ENCODE measurements at regions not wholly inside any gene's neighbourhood (a gene's known extent, or its start where the extent isn't known, plus 50 kb on each side); places are given as distances from the start of the nearest gene placed in this dataset.

DNA sequence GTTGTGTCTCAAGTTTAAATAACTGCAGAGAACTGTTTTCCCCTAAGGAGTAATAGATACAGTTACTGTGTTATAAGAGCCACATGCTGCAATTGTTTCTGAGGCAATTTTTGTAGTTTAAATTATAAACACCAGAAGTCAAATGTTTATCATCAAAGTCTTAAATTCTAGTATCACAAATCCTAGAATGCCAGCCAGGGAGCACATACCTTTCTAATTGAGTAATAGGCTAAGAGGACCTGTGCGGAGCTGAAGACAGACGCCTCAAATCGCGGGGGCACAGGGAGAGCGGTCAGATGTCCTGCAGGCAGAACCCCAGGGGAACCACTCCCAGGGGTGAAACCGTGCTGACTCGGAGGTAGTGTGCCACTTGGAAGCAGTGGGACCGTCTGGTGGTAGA is 65.2 kb upstream of the TNFRSF19 start:
- TF ChIP-seq, protein P1, sequence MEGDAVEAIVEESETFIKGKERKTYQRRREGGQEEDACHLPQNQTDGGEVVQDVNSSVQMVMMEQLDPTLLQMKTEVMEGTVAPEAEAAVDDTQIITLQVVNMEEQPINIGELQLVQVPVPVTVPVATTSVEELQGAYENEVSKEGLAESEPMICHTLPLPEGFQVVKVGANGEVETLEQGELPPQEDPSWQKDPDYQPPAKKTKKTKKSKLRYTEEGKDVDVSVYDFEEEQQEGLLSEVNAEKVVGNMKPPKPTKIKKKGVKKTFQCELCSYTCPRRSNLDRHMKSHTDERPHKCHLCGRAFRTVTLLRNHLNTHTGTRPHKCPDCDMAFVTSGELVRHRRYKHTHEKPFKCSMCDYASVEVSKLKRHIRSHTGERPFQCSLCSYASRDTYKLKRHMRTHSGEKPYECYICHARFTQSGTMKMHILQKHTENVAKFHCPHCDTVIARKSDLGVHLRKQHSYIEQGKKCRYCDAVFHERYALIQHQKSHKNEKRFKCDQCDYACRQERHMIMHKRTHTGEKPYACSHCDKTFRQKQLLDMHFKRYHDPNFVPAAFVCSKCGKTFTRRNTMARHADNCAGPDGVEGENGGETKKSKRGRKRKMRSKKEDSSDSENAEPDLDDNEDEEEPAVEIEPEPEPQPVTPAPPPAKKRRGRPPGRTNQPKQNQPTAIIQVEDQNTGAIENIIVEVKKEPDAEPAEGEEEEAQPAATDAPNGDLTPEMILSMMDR (conservative IDR thresholded peaks at IDR 0.05; ENCODE audit: low read depth, low read length) = no peak
- TF ChIP-seq RAD21 (IDR thresholded peaks at IDR 0.05; ENCODE audit: low read length) (no peak), POLR2A (IDR thresholded peaks at IDR 0.05; ENCODE audit: low read depth, low read length) (no peak), RCOR1 (IDR thresholded peaks at IDR 0.05; ENCODE audit: insufficient replicate concordance, low read length) (no peak), NFE2L2 (IDR thresholded peaks at IDR 0.05; ENCODE audit: low read depth, low read length) (no peak), CHD1 (IDR thresholded peaks at IDR 0.05; ENCODE audit: low read depth, low read length) (no peak)

Measured in IMR-90 (cell line).